T-helper 2 cell (primary cell): ENCODE measurements at regions not wholly inside any gene's neighbourhood (a gene's known extent, or its start where the extent isn't known, plus 50 kb on each side); places are given as distances from the start of the nearest gene placed in this dataset.

Experiments
- DNase-seq, 5 experiments: peaks; one replicate each; pipeline versions ENCODE4 v3.0.0 to v3.0.0-alpha.2; 2012 to 2022

DNA sequence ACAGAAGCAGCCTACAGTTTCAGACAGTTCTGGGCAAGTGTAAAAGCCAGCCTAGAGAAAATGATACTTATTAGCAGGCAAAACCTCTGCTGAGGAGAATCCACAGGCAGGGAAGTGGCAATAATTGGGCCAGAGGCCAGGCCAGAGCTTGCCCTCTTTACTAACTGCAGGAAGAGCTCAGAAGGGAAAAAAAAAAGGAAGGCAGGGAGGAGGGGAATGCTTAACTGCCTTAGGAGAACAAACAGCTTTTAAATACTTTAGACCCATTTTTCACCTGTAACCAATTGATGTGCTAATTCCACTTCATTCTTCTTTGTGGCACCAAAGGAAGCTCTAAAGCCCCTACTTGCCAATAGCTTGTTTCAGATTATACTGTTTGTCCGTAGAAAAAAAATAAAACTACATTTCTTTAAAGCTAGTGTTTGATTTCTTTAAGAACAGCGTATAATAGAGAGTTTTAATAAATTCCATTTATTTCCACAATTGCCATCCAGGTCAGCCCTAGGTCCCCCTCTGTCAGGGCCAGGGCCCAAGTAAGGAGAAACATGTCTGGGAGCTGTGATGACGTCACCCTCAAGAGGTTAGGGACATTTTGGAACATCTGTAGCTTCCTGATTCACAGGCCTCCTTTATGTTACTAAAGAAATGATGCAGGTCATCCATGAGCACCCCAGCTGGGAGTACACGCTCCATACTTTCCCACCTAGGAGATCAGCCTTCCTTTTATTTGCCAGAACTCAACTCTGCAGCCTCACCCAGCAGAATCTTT is 384.3 kb downstream of the CDC5L start:
- no peak for DNase-seq

DNA sequence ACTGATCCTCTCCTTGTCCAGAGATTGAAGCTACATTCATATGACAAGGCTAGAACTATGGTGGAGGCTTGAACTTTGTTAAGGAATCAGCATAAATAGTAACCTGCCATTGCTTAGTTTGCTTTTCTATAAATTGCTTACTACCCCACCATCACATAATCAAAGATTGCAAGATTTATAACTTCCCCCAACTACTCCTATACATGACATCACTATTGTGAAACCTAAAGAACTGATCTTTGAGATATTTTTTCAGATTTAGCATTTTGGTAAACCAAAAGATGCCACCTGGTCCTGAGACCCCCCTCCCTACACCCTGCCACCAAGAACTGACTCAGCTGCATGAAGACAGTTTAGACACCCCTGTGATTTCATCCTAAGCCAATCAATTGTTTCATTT is 385.3 kb downstream of the CDC5L start:
- DNase-seq: peak in 1 of 5 experiments; percentile 11

GRCh38 chr6:44775121-44775520 is 387.6 kb downstream of the CDC5L start:
- no peak for DNase-seq

DNA sequence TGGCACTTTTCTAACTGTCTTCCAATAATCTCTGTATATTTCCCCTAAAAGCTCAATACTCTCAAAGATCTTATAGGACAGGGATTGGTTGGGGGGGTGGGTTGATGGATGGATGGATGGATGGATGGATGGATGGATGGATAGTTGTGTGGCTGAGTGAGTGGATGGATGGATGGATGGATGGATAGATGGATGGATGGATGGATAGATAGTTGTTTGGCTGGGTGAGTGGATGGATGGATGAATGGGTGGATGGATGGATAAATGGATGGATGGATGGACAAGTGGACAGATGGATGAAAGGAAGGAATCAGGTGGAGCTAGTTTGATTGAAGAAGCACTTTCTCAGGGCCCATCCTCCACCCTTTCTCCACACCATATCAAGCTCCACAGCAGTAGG is 388.8 kb downstream of the CDC5L start:
- DNase-seq: no peak

- no peak for DNase-seq
These were observed 391.0 kb downstream of the CDC5L start for GRCh38 chr6:44778513-44778912.
